HepG2 (cell line): ENCODE measurements at regions not wholly inside any gene's neighbourhood (a gene's known extent, or its start where the extent isn't known, plus 50 kb on each side); places are given as distances from the start of the nearest gene placed in this dataset.

ENCODE experiments used
- MAFG ChIP-seq: sonication (generic); formaldehyde crosslinking; IDR thresholded peaks from 2 replicates; pipeline ENCODE4 v1.5.1; 2020; ENCODE audit warnings: mild to moderate bottlenecking, missing genetic modification reagents
- NR2C2 ChIP-seq: sonication (generic); formaldehyde crosslinking; IDR thresholded peaks from 2 replicates; pipeline ENCODE4 v1.4.0; 2020; ENCODE audit warnings: missing genetic modification reagents, mild to moderate bottlenecking, moderate library complexity, borderline replicate concordance
- POLR2A ChIP-seq, 2 experiments: IDR thresholded peaks; 2 replicates each; pipeline ENCODE4 v1.6.1; 2011; ENCODE audit warnings: low read depth in 2 of 2, low read length in 2 of 2, mild to moderate bottlenecking in 1 of 2, moderate library complexity in 1 of 2; ENCODE audit not compliant: insufficient read depth in 1 of 2
- RBFOX2 ChIP-seq: fragments of 200-400 bp; formaldehyde crosslinking; IDR thresholded peaks from 2 replicates; pipeline ENCODE4 v1.6.1; 2017; ENCODE audit warnings: low read depth, mild to moderate bottlenecking, low read length
- SMARCC2 ChIP-seq: fragments of 450-650 bp; IDR thresholded peaks from 2 replicates; pipeline ENCODE4 v1.6.1; 2017; ENCODE audit warnings: antibody characterized with exemption, mild to moderate bottlenecking
- TAF15 ChIP-seq: fragments of 200-400 bp; formaldehyde crosslinking; IDR thresholded peaks from one replicate; pipeline ENCODE4 v1.6.1; 2018; ENCODE audit warnings: mild to moderate bottlenecking, low read depth, low read length; ENCODE audit not compliant: poor library complexity, severe bottlenecking
- USF2 ChIP-seq, 2 experiments: sonication (generic) in 1 of 2; formaldehyde crosslinking in 1 of 2; IDR thresholded peaks; 2 replicates each; pipeline versions ENCODE4 v1.5.1 to v1.6.1; 2011 to 2020; ENCODE audit warnings: borderline replicate concordance in 1 of 2, low read depth in 1 of 2, low read length in 1 of 2, mild to moderate bottlenecking in 1 of 2, missing genetic modification reagents in 1 of 2, moderate library complexity in 1 of 2
- ZNF234 ChIP-seq: sonication (generic); formaldehyde crosslinking; conservative IDR thresholded peaks from 2 replicates; pipeline ENCODE4 v1.5.1; 2020; ENCODE audit warnings: mild to moderate bottlenecking, missing genetic modification reagents
- TF ChIP-seq, protein P1 (sequence below): sonication (generic); formaldehyde crosslinking; IDR thresholded peaks from 2 replicates; pipeline ENCODE4 v1.8.0; 2022; ENCODE audit warnings: mild to moderate bottlenecking, missing genetic modification reagents

- TF ChIP-seq TAF15 (no peak), ZNF234 (no peak), POLR2A (IDR thresholded peaks at IDR 0.05; ENCODE audit: insufficient read depth in 1 of 2, low read depth in 2 of 2, low read length in 2 of 2) (no peak), MAFG (CRISPR knock-in tag) (no peak), RBFOX2 (no peak), SMARCC2 (no peak), NR2C2 (no peak), USF2 (IDR thresholded peaks at IDR 0.05; ENCODE audit: low read depth, low read length) (no peak), USF2 (CRISPR knock-in tag; IDR thresholded peaks at IDR 0.05; ENCODE audit: borderline replicate concordance) (no peak)
- TF ChIP-seq, protein P1, sequence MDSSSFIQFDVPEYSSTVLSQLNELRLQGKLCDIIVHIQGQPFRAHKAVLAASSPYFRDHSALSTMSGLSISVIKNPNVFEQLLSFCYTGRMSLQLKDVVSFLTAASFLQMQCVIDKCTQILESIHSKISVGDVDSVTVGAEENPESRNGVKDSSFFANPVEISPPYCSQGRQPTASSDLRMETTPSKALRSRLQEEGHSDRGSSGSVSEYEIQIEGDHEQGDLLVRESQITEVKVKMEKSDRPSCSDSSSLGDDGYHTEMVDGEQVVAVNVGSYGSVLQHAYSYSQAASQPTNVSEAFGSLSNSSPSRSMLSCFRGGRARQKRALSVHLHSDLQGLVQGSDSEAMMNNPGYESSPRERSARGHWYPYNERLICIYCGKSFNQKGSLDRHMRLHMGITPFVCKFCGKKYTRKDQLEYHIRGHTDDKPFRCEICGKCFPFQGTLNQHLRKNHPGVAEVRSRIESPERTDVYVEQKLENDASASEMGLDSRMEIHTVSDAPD (CRISPR knock-in tag): no peak
Observed at GRCh38 chr1:219555806-219556205, 57.1 kb downstream of the ZC3H11B start.
